LNCAP (cell line): ENCODE measurements at regions not wholly inside any gene's neighbourhood (a gene's known extent, or its start where the extent isn't known, plus 50 kb on each side); places are given as distances from the start of the nearest gene placed in this dataset.
A peak's percentile ranks its signal among the peaks of the same experiment; 100 is the strongest.

Experiments
- TF ChIP-seq, protein P1 (sequence below): fragments of 450-650 bp; IDR thresholded peaks from 2 replicates; pipeline ENCODE4 v1.5.1; 2017; ENCODE audit warnings: mild to moderate bottlenecking

- TF ChIP-seq, protein P1, sequence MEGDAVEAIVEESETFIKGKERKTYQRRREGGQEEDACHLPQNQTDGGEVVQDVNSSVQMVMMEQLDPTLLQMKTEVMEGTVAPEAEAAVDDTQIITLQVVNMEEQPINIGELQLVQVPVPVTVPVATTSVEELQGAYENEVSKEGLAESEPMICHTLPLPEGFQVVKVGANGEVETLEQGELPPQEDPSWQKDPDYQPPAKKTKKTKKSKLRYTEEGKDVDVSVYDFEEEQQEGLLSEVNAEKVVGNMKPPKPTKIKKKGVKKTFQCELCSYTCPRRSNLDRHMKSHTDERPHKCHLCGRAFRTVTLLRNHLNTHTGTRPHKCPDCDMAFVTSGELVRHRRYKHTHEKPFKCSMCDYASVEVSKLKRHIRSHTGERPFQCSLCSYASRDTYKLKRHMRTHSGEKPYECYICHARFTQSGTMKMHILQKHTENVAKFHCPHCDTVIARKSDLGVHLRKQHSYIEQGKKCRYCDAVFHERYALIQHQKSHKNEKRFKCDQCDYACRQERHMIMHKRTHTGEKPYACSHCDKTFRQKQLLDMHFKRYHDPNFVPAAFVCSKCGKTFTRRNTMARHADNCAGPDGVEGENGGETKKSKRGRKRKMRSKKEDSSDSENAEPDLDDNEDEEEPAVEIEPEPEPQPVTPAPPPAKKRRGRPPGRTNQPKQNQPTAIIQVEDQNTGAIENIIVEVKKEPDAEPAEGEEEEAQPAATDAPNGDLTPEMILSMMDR = no peak
Observed at GRCh38 chr15:36039996-36040572, 494.1 kb upstream of the DPH6 start.

- TF ChIP-seq, protein P1 = no peak
Observed at GRCh38 chr15:36050899-36051298, 504.9 kb upstream of the DPH6 start.

DNA sequence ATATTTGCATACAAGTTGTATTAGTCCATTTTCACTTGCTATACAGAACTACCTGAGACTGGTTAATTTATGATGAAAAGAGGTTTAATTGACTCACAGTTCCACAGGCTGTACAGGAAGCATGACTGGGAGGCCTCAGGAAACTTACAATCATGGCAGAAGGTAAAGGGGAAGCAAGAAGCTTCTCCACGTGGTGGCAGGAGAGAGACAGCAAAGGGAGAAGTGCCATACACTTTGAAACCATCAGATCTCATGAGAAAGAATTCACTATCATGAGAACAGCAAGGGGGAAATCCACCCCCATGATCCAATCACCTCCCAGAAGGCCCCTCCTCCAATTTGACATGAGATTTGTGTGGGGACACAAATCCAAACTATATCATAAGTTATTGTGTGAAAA, 506.7 kb upstream of the DPH6 start:
- TF ChIP-seq, protein P1 = peak; percentile 33; the same call in 1 of the 2 replicates

GRCh38 chr15:36053746-36054145, 507.8 kb upstream of the DPH6 start:
- TF ChIP-seq, protein P1 = no peak

DNA sequence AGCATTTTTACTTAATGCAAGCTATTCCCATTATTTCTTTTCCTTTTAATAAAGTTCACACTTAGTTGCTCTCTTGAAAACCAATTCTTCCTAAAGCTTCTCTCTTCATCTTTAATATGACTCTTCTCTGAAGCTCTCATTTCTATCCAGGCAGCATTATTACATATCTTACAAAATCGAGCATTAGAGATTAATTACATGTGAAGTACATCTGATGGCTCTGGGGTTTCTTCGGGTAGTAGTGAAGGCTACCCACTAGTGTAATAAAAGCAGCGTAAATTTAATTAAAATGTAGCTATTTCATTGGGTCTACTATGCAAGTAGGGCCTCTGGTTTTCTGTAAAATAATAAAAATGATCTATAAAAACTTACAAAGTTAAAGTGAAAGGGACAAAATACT, 513.6 kb upstream of the DPH6 start:
- TF ChIP-seq, protein P1 = no peak

GRCh38 chr15:36062357-36062756, 516.4 kb upstream of the DPH6 start:
- TF ChIP-seq, protein P1 = no peak

DNA sequence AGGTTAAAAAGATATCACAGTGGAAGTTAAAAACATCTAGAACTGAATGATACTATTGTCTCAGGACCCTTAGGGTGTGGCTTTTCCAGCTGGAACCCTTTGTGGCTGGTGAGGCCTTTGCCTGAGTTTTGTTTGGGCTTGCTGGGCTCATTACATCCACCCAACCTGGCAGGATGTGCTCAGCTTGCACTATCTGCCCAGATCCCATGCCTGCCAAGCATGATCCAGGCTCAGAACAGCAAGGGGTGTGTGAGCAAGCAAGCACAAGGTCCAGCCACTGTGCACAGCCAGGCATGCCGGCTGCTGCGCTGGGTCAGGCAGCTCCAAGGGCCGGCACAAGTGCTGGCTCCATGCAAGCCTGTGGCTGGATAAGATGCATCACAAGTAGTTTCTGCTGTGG, 512.7 kb upstream of the CDIN1 start:
- TF ChIP-seq, protein P1 = no peak
